HG02981 (cell line): ENCODE measurements at regions not wholly inside any gene's neighbourhood (a gene's known extent, or its start where the extent isn't known, plus 50 kb on each side); places are given as distances from the start of the nearest gene placed in this dataset.

Experiments
- ATAC-seq: cut with Tn5 transposase; IDR thresholded peaks from one replicate; pipeline ENCODE4 v1.9.1; 2021; ENCODE audit warnings: mild to moderate bottlenecking, moderate library complexity; ENCODE audit not compliant: unreplicated experiment

- peak; percentile 89 for ATAC-seq
These were observed 402.8 kb downstream of the TXNL1 start for GRCh38 chr18:56235481-56236013.

- peak; percentile 26 for ATAC-seq
These were observed 403.3 kb downstream of the TXNL1 start for GRCh38 chr18:56235071-56235470.

GRCh38 chr18:56233595-56233994 is 404.8 kb downstream of the TXNL1 start:
- ATAC-seq, result no peak

- no peak for ATAC-seq
These were observed 412.4 kb downstream of the TXNL1 start for GRCh38 chr18:56226025-56226424.

- ATAC-seq, result no peak
These were observed 413.5 kb downstream of the TXNL1 start for GRCh38 chr18:56224669-56225561.

- ATAC-seq, result no peak
These were observed 417.0 kb downstream of the TXNL1 start for GRCh38 chr18:56221195-56222065.

- no peak for ATAC-seq
These were observed 421.0 kb downstream of the TXNL1 start for GRCh38 chr18:56217406-56217805.

GRCh38 chr18:56214706-56215105 is 423.7 kb downstream of the TXNL1 start:
- no peak for ATAC-seq

- ATAC-seq, result no peak
These were observed 427.9 kb downstream of the TXNL1 start for GRCh38 chr18:56210520-56210919.

- ATAC-seq, result no peak
These were observed 430.4 kb downstream of the TXNL1 start for GRCh38 chr18:56207989-56208388.

GRCh38 chr18:56204052-56204451 is 434.3 kb downstream of the TXNL1 start:
- ATAC-seq, result no peak

- ATAC-seq, result no peak
These were observed 435.7 kb downstream of the TXNL1 start for GRCh38 chr18:56202678-56203077.

GRCh38 chr18:56200381-56200911 is 437.9 kb downstream of the TXNL1 start:
- ATAC-seq, result no peak

GRCh38 chr18:56199580-56200330 is 438.6 kb downstream of the TXNL1 start:
- ATAC-seq, result no peak

GRCh38 chr18:56197241-56197859 is 441.0 kb downstream of the TXNL1 start:
- no peak for ATAC-seq

GRCh38 chr18:56196495-56197225 is 441.7 kb downstream of the TXNL1 start:
- no peak for ATAC-seq

GRCh38 chr18:56191334-56191733 is 447.1 kb downstream of the TXNL1 start:
- ATAC-seq, result no peak

GRCh38 chr18:56189615-56190014 is 448.8 kb downstream of the TXNL1 start:
- no peak for ATAC-seq

- no peak for ATAC-seq
These were observed 449.7 kb downstream of the TXNL1 start for GRCh38 chr18:56188529-56189275.
